Testis (tissue), 2 donors: ENCODE measurements at regions not wholly inside any gene's neighbourhood (a gene's known extent, or its start where the extent isn't known, plus 50 kb on each side); places are given as distances from the start of the nearest gene placed in this dataset.

Experiments
- DNase-seq: peaks from one replicate; pipeline ENCODE4 v3.0.0-alpha.2; 2019
- H3K27ac ChIP-seq, 2 donors: fragments of 200-600 bp; sonication (generic); one replicate each; pipeline ENCODE4 v1.5.1; 2019
- H3K27me3 ChIP-seq: fragments of 200-600 bp; sonication (generic); one replicate; pipeline ENCODE4 v1.5.1; 2019
- H3K36me3 ChIP-seq: fragments of 200-600 bp; sonication (generic); one replicate; pipeline ENCODE4 v1.5.1; 2017; ENCODE audit warnings: low read depth; ENCODE audit errors: missing control alignments
- H3K4me1 ChIP-seq: fragments of 200-600 bp; sonication (generic); one replicate; pipeline ENCODE4 v1.5.1; 2019
- H3K4me3 ChIP-seq, 2 donors: fragments of 200-600 bp; sonication (generic); one replicate each; pipeline ENCODE4 v1.5.1; 2017 to 2019
- H3K9me3 ChIP-seq: fragments of 200-600 bp; sonication (generic); one replicate; pipeline ENCODE4 v1.5.1; 2017
- POLR2A ChIP-seq: fragments of 450-650 bp; IDR thresholded peaks from one replicate; pipeline ENCODE4 v1.6.1; 2017; ENCODE audit warnings: antibody characterized with exemption, mild to moderate bottlenecking, moderate library complexity
- WGBS, 2 donors: methylation state at CpG; one replicate each; pipeline ENCODE4 v1.1.5; 2018; 5-methylcytosine and 5-hydroxymethylcytosine counted together
- intact Hi-C: fragments of 100-400 bp; cut with DNase I; formaldehyde crosslinking; loops from one replicate; pipeline ENCODE4 v1.15.1; 2023; ENCODE audit warnings: low total_unique reads
- TF ChIP-seq, protein P1 (sequence below), 3 experiments: fragments of 450-650 bp in 2 of 3; fragments of 200-600 bp in 1 of 3; sonication (generic) in 1 of 3; IDR thresholded peaks; one replicate each; pipeline ENCODE4 v1.5.1; 2016 to 2019; ENCODE audit warnings: antibody characterized with exemption in 3 of 3, mild to moderate bottlenecking in 2 of 3, moderate library complexity in 1 of 3

DNA sequence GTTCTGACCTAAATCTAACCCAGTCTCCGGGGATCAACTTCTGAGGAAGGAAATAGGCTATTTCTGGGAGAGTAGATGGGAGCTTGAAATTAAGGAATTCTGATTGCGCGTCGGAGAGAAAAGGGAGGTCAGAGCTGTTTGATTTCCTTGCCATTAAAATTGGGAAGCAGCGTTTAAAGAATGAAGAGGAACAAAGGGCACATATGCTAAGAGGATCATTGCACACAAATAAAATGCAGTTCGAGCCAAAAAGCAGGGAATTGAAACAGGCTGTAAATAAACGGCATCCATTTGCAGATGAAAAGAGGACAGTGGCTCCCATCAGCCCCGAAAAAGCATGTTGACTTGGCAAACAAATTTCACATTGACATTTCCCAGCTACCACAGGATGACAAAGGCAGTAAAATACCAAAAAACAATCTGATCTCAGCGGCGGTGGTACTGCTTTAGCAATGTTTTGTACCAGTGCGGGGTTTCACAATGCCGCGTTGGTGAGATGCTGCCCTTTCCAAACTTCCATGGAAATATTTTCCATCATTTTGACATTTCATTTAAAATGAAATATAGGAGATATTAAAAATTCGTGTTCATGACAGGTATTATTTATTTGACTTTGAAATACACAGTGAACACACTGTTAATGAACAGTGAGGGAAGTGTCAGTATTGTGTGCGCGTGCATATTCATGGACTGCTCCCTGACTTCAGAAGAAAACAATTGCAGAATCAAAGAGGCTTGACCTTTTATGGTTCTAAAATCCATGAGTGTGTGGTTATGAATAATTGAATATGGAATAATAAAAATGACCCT lies 108.8 kb downstream of the SQOR start:
- no peak for DNase-seq
- no peak for TF ChIP-seq POLR2A
- TF ChIP-seq, protein P1, sequence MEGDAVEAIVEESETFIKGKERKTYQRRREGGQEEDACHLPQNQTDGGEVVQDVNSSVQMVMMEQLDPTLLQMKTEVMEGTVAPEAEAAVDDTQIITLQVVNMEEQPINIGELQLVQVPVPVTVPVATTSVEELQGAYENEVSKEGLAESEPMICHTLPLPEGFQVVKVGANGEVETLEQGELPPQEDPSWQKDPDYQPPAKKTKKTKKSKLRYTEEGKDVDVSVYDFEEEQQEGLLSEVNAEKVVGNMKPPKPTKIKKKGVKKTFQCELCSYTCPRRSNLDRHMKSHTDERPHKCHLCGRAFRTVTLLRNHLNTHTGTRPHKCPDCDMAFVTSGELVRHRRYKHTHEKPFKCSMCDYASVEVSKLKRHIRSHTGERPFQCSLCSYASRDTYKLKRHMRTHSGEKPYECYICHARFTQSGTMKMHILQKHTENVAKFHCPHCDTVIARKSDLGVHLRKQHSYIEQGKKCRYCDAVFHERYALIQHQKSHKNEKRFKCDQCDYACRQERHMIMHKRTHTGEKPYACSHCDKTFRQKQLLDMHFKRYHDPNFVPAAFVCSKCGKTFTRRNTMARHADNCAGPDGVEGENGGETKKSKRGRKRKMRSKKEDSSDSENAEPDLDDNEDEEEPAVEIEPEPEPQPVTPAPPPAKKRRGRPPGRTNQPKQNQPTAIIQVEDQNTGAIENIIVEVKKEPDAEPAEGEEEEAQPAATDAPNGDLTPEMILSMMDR (IDR thresholded peaks at IDR 0.05), result no peak
- no peak overlapping the region for H3K27ac ChIP-seq

DNA sequence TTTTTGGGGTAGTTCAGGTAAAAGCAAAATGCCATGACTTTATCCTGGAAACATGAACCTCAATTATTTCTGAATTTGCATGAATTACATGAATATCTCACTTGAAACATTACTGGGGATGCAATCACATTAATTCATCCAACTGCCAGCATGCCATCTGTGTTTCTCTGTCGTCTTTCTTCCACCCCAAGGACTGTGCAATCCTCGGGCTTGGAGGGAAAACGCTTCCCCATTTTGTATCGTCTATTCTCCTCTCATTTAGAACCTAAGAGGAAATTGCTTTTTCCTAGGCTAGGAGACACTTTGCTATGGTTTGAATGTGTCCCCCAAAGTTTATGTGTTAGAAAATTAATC lies 109.4 kb downstream of the SQOR start:
- no peaks in the 10 kb centered on the region for H3K9me3 ChIP-seq
- H3K27me3 ChIP-seq, result no peaks in the 10 kb centered on the region
- WGBS, 2 donors, result 66 to 80% methylated on average over 4 of the region's 4 CpGs
- DNase-seq, result no peak
- intact Hi-C loops, result no loop called here
- H3K36me3 ChIP-seq, result no peaks in the 10 kb centered on the region
- no peak for TF ChIP-seq POLR2A
- TF ChIP-seq, protein P1 (IDR thresholded peaks at IDR 0.05), result no peak
- H3K4me3 ChIP-seq, result no peak overlapping the region
- H3K4me1 ChIP-seq, result no peaks in the 10 kb centered on the region
- H3K27ac ChIP-seq, result no peak overlapping the region

More for the DNA sequence above, 108.8 kb downstream of the SQOR start:
- intact Hi-C loops, result no loop called here
- no peak overlapping the region for H3K4me3 ChIP-seq
- WGBS, 2 donors, result 38 to 46% methylated on average over 16 of the region's 16 CpGs
- no peaks in the 10 kb centered on the region for H3K9me3 ChIP-seq
- H3K36me3 ChIP-seq, result no peaks in the 10 kb centered on the region
- no peaks in the 10 kb centered on the region for H3K4me1 ChIP-seq
- no peaks in the 10 kb centered on the region for H3K27me3 ChIP-seq

DNA sequence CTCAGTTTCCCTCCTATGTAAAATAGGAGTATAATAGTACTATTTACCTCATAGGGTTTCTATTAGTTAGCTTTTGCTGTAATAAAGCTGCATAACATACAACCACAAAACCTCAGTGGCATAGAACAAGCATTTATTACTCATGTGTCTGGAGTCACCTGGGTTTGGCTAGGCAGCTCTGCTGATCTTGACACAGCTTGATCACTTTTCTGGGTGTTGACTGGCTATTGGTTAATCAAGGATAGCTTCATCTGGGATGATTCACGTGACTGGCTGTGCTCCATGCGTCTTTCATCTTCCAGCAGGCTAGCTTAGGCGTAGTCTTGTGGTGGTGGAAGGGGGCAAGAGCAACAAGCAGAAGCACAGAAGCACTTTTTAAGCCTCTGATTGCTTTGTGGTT lies 112.6 kb downstream of the SQOR start:
- DNase-seq, result no peak
- no peaks in the 10 kb centered on the region for H3K27me3 ChIP-seq
- no peak overlapping the region for H3K4me3 ChIP-seq
- no peak for TF ChIP-seq POLR2A
- TF ChIP-seq, protein P1 (IDR thresholded peaks at IDR 0.05), result no peak
- no peaks in the 10 kb centered on the region for H3K36me3 ChIP-seq
- 73 to 85% methylated on average over 3 of the region's 3 CpGs for WGBS, 2 donors
- intact Hi-C loops, result no loop called here
- no peaks in the 10 kb centered on the region for H3K4me1 ChIP-seq
- no peaks in the 10 kb centered on the region for H3K9me3 ChIP-seq
- H3K27ac ChIP-seq, result no peak overlapping the region

DNA sequence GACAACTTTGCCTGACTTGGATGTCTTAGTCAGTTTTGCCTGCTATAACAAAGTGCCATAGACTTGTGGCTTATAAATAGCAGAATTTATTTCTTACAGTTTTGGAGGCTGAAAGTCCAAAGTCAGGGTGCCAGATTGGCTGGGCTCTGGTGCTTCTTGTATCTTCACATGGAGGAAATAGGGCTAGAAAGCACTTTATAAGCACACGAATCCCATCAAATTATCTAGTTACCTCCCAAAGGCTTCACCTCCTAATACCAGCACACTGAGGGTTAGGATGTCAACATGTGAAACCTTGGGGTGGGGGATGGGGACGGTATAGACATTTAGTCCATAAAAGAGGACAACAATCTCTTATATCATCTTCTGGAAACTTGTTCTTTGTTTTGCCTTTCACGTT lies 116.8 kb downstream of the SQOR start:
- no peaks in the 10 kb centered on the region for H3K36me3 ChIP-seq
- no peaks in the 10 kb centered on the region for H3K9me3 ChIP-seq
- DNase-seq, result no peak
- no peaks in the 10 kb centered on the region for H3K4me1 ChIP-seq
- WGBS, 2 donors, result 54 to 63% methylated on average over 3 of the region's 3 CpGs
- intact Hi-C loops, result no loop called here
- H3K27ac ChIP-seq, result no peak overlapping the region
- no peaks in the 10 kb centered on the region for H3K27me3 ChIP-seq
- TF ChIP-seq, protein P1 (IDR thresholded peaks at IDR 0.05), result no peak
- TF ChIP-seq POLR2A, result no peak
- H3K4me3 ChIP-seq, result no peak overlapping the region

DNA sequence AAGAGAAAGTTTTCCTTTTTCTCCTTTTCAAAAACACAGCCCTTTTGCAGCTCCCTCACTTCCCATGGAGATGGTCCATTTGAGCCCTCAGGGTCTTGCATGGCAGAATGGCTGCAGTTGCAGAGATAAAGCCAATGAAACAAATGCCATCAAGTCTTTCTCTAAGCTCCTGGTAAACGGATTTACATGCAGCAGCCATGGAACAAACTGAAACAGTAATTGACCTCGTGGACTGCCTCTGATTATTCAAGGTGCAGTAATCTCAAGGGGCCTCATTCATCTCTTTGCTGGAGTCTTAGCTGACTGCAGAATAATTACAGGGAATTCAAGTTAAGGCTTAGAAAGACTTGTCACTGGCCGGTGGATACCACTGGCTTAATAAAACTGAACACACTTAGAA lies 125.1 kb downstream of the SQOR start:
- Histone ChIP-seq H3K27ac (no peak overlapping the region), H3K4me3 (no peak overlapping the region), H3K4me1 (no peaks in the 10 kb centered on the region), H3K9me3 (no peaks in the 10 kb centered on the region), H3K27me3 (no peaks in the 10 kb centered on the region), H3K36me3 (no peaks in the 10 kb centered on the region)
- DNase-seq, result no peak
- TF ChIP-seq POLR2A, result no peak
- TF ChIP-seq, protein P1 (IDR thresholded peaks at IDR 0.05), result no peak
- 46 to 49% methylated on average over 3 of the region's 3 CpGs for WGBS, 2 donors
- intact Hi-C loops, result no loop called here
